ENCODE measurements at regions not wholly inside any gene's neighbourhood (a gene's known extent, or its start where the extent isn't known, plus 50 kb on each side); places are given as distances from the start of the nearest gene placed in this dataset.

- TF ChIP-seq CTCF (optimal IDR thresholded peaks at IDR 0.05 in 1 of 3, IDR thresholded peaks at IDR 0.05 in 1 of 3, conservative IDR thresholded peaks at IDR 0.05 in 1 of 3; ENCODE audit: extremely low read depth in 1 of 3, insufficient read depth in 2 of 3, low read length in 3 of 3), result no peak
- no peak for TF ChIP-seq EZH2 (IDR thresholded peaks at IDR 0.05; ENCODE audit: low read length)
These were observed 53.6 kb upstream of the NRXN1 start for GRCh38 chr2:51085420-51086068.
